HG03575 (cell line): ENCODE measurements at regions not wholly inside any gene's neighbourhood (a gene's known extent, or its start where the extent isn't known, plus 50 kb on each side); places are given as distances from the start of the nearest gene placed in this dataset.
"Not testable (repeated sequence)": the region's sequence is repeated elsewhere in the genome, so short reads cannot be mapped to it uniquely, and the experiment has no call there.

Experiments used
- ATAC-seq: cut with Tn5 transposase; IDR thresholded peaks from one replicate; pipeline ENCODE4 v1.9.1; 2021; ENCODE audit not compliant: unreplicated experiment, insufficient number of reproducible peaks, low FRiP score; ENCODE audit errors: extremely low read depth

GRCh38 chr3:81378552-81379293 lies 382.7 kb downstream of the GBE1 start:
- no peak for ATAC-seq

- no peak for ATAC-seq
These were observed 385.5 kb downstream of the GBE1 start for GRCh38 chr3:81375921-81376320.

GRCh38 chr3:81364411-81364810 lies 397.0 kb downstream of the GBE1 start:
- no peak for ATAC-seq

- ATAC-seq: no peak
These were observed 397.6 kb downstream of the GBE1 start for GRCh38 chr3:81363816-81364215.

GRCh38 chr3:81354119-81354518 lies 407.3 kb downstream of the GBE1 start:
- no peak for ATAC-seq

GRCh38 chr3:81352867-81353266 lies 408.6 kb downstream of the GBE1 start:
- no peak for ATAC-seq

- no peak for ATAC-seq
These were observed 411.6 kb downstream of the GBE1 start for GRCh38 chr3:81349816-81350340.

- ATAC-seq: peak; percentile 73
These were observed 422.2 kb downstream of the GBE1 start for GRCh38 chr3:81339040-81339845.

- no peak for ATAC-seq
These were observed 425.0 kb downstream of the GBE1 start for GRCh38 chr3:81336470-81336869.

- ATAC-seq: not testable (repeated sequence)
These were observed 431.6 kb downstream of the GBE1 start for GRCh38 chr3:81329835-81330234.

- no peak for ATAC-seq
These were observed 435.2 kb downstream of the GBE1 start for GRCh38 chr3:81326245-81326644.

GRCh38 chr3:81320862-81321261 lies 440.6 kb downstream of the GBE1 start:
- ATAC-seq: no peak

GRCh38 chr3:81315030-81315429 lies 446.4 kb downstream of the GBE1 start:
- no peak for ATAC-seq

GRCh38 chr3:81311321-81311720 lies 450.1 kb downstream of the GBE1 start:
- no peak for ATAC-seq

- ATAC-seq: no peak
These were observed 453.1 kb downstream of the GBE1 start for GRCh38 chr3:81308306-81308705.

- ATAC-seq: no peak
These were observed 454.2 kb downstream of the GBE1 start for GRCh38 chr3:81307221-81307620.

GRCh38 chr3:81303321-81303720 lies 458.1 kb downstream of the GBE1 start:
- ATAC-seq: no peak

- peak; percentile 53 for ATAC-seq
These were observed 459.4 kb downstream of the GBE1 start for GRCh38 chr3:81302045-81302444.

GRCh38 chr3:81301230-81301629 lies 460.2 kb downstream of the GBE1 start:
- ATAC-seq: no peak

GRCh38 chr3:81300324-81300927 lies 461.0 kb downstream of the GBE1 start:
- no peak for ATAC-seq
